Heart left ventricle (tissue), 13 donors: ENCODE measurements at regions not wholly inside any gene's neighbourhood (a gene's known extent, or its start where the extent isn't known, plus 50 kb on each side); places are given as distances from the start of the nearest gene placed in this dataset.

Source experiments
- POLR2A ChIP-seq, 2 donors: fragments of 450-650 bp; IDR thresholded peaks; one replicate each; pipeline ENCODE4 v1.6.1; 2017; ENCODE audit warnings: antibody characterized with exemption in 2 of 2, mild to moderate bottlenecking in 2 of 2, moderate library complexity in 2 of 2
- TF ChIP-seq, protein P1 (sequence below), 12 donors: fragments of 200-600 bp; sonication (generic) in 4 of 12; IDR thresholded peaks; one replicate each; pipeline versions ENCODE4 v1.5.0 to v1.8.0; 2018 to 2022; ENCODE audit warnings: antibody characterized with exemption in 12 of 12, mild to moderate bottlenecking in 5 of 12
- donor health status: ischemic (EF 13 %, LVEDD 7.1; RV severe dilation, severe dysfunction).
- donor health status: DM: no; HTN: yes; CAD: no.
- donor health status: DM: no; HTN: no; CAD: no.
- donor health status: ischemic (EF 25% LVEDD 6.9; RV normal size, moderate dysfunction).
- donor health status: ischemic (EF 25% LVEDD 5.7; RV mildly dilated, moderate dysfunction).
- donor health status: ischemic (EF 35%, LVEDD 5.7; RV mildly dilated, moderate dysfunction).
- donor health status: nonischemic (EF 11% LVEDD 7.7; RV severe dilation, severe dysfunction).
- donor health status: DM: yes; HTN: yes; CAD: no.
- donor health status: PGD.
- donor health status: ischemic (EF 29% LVEDD 5.4; RV normal size, mild dysfunction).
- donor health status: nonischemic (EF 23%, LVEDD 6.1; RV moderate dilation, normal function).

DNA sequence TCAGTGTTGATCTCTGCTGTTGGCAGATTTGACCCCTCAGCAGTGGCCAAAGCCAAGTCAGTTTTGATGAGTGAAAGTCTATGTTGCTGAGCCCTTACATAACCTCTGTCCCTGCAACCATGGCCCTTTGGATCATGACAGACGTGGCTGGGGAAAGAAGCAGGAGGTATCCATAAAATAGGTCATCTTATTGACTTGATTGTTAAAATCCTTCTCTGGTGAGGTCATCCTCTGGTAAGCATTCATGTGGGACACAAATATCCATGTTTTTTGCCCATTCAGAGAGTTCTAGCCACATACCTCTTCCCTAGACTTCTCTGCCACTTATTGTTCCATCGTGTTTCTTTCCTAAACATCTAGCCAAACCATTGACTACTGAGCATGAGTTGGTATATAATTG lies 251.9 kb upstream of the PTER start:
- no peak for TF ChIP-seq POLR2A (IDR thresholded peaks at IDR 0.05)
- TF ChIP-seq, protein P1, sequence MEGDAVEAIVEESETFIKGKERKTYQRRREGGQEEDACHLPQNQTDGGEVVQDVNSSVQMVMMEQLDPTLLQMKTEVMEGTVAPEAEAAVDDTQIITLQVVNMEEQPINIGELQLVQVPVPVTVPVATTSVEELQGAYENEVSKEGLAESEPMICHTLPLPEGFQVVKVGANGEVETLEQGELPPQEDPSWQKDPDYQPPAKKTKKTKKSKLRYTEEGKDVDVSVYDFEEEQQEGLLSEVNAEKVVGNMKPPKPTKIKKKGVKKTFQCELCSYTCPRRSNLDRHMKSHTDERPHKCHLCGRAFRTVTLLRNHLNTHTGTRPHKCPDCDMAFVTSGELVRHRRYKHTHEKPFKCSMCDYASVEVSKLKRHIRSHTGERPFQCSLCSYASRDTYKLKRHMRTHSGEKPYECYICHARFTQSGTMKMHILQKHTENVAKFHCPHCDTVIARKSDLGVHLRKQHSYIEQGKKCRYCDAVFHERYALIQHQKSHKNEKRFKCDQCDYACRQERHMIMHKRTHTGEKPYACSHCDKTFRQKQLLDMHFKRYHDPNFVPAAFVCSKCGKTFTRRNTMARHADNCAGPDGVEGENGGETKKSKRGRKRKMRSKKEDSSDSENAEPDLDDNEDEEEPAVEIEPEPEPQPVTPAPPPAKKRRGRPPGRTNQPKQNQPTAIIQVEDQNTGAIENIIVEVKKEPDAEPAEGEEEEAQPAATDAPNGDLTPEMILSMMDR (IDR thresholded peaks at IDR 0.05): no peak
